ENCODE measurements at regions not wholly inside any gene's neighbourhood (a gene's known extent, or its start where the extent isn't known, plus 50 kb on each side); places are given as distances from the start of the nearest gene placed in this dataset.
"Not testable (repeated sequence)": the region's sequence is repeated elsewhere in the genome, so short reads cannot be mapped to it uniquely, and the experiment has no call there.

GRCh38 chr5:125999271-126000030 lies 423.8 kb upstream of the GRAMD2B start:
- not testable (repeated sequence) for H3K9me3 Mint-ChIP-seq; DNase-seq; H3K4me1 Mint-ChIP-seq (ENCODE audit: low read depth); H3K36me3 Mint-ChIP-seq (ENCODE audit: insufficient read depth in 2 of 2); H3K27me3 Mint-ChIP-seq (ENCODE audit: low read depth); H3K4me3 Mint-ChIP-seq; H3K27ac Mint-ChIP-seq; ATAC-seq (replicated peaks in 1 of 2)

- Mint-ChIP-seq H3K4me1 (ENCODE audit: low read depth) (no peaks in the 10 kb centered on the region), H3K9me3 (peaks cover 0 to 5% of the 10 kb centered on the region in 2 donors), H3K27ac (no peak overlapping the region), H3K27me3 (ENCODE audit: low read depth) (no peaks in the 10 kb centered on the region), H3K36me3 (ENCODE audit: insufficient read depth in 2 of 2) (no peaks in the 10 kb centered on the region), H3K4me3 (no peak overlapping the region)
- DNase-seq (no peak), ATAC-seq (replicated peaks in 1 of 2) (no peak)
These were observed 422.7 kb upstream of the GRAMD2B start for GRCh38 chr5:126000507-126000906.

GRCh38 chr5:126002222-126002897 lies 420.8 kb upstream of the GRAMD2B start:
- no peak for ATAC-seq (replicated peaks in 1 of 2)
- H3K27me3 Mint-ChIP-seq (ENCODE audit: low read depth) = no peaks in the 10 kb centered on the region
- peaks cover 0 to 5% of the 10 kb centered on the region in 2 donors for H3K9me3 Mint-ChIP-seq
- H3K4me3 Mint-ChIP-seq = no peak overlapping the region
- H3K36me3 Mint-ChIP-seq (ENCODE audit: insufficient read depth in 2 of 2) = no peaks in the 10 kb centered on the region
- no peak overlapping the region for H3K27ac Mint-ChIP-seq
- no peak for DNase-seq
- no peaks in the 10 kb centered on the region for H3K4me1 Mint-ChIP-seq (ENCODE audit: low read depth)

GRCh38 chr5:126003309-126003708 lies 419.9 kb upstream of the GRAMD2B start:
- H3K9me3 Mint-ChIP-seq = peaks cover 2 to 3% of the 10 kb centered on the region in 2 donors
- no peaks in the 10 kb centered on the region for H3K27me3 Mint-ChIP-seq (ENCODE audit: low read depth)
- H3K27ac Mint-ChIP-seq = no peak overlapping the region
- ATAC-seq (replicated peaks in 1 of 2) = no peak
- DNase-seq = no peak
- H3K4me1 Mint-ChIP-seq (ENCODE audit: low read depth) = no peaks in the 10 kb centered on the region
- no peak overlapping the region for H3K4me3 Mint-ChIP-seq
- no peaks in the 10 kb centered on the region for H3K36me3 Mint-ChIP-seq (ENCODE audit: insufficient read depth in 2 of 2)

GRCh38 chr5:126004636-126005035 lies 418.6 kb upstream of the GRAMD2B start:
- no peak for DNase-seq
- ATAC-seq (replicated peaks in 1 of 2) = no peak
- H3K27me3 Mint-ChIP-seq (ENCODE audit: low read depth) = no peaks in the 10 kb centered on the region
- peaks cover 2 to 4% of the 10 kb centered on the region in 2 donors for H3K9me3 Mint-ChIP-seq
- no peaks in the 10 kb centered on the region for H3K4me1 Mint-ChIP-seq (ENCODE audit: low read depth)
- H3K36me3 Mint-ChIP-seq (ENCODE audit: insufficient read depth in 2 of 2) = no peaks in the 10 kb centered on the region
- H3K27ac Mint-ChIP-seq = no peak overlapping the region
- no peak overlapping the region for H3K4me3 Mint-ChIP-seq

- Mint-ChIP-seq H3K27ac (no peak overlapping the region), H3K27me3 (ENCODE audit: low read depth) (no peaks in the 10 kb centered on the region), H3K4me1 (ENCODE audit: low read depth) (no peaks in the 10 kb centered on the region), H3K9me3 (peaks cover 2 to 7% of the 10 kb centered on the region in 2 donors), H3K4me3 (no peak overlapping the region), H3K36me3 (ENCODE audit: insufficient read depth in 2 of 2) (no peaks in the 10 kb centered on the region)
- DNase-seq (no peak), ATAC-seq (replicated peaks in 1 of 2) (no peak)
These were observed 415.4 kb upstream of the GRAMD2B start for GRCh38 chr5:126007841-126008240.

- no peak for ATAC-seq (replicated peaks in 1 of 2)
- Mint-ChIP-seq H3K4me1 (ENCODE audit: low read depth) (no peaks in the 10 kb centered on the region), H3K27ac (no peak overlapping the region), H3K27me3 (ENCODE audit: low read depth) (no peaks in the 10 kb centered on the region), H3K9me3 (peaks cover 6 to 11% of the 10 kb centered on the region in 2 donors), H3K36me3 (ENCODE audit: insufficient read depth in 2 of 2) (no peaks in the 10 kb centered on the region), H3K4me3 (no peak overlapping the region)
- DNase-seq = no peak
These were observed 413.6 kb upstream of the GRAMD2B start for GRCh38 chr5:126009566-126009965.

- not testable (repeated sequence) for H3K27me3 Mint-ChIP-seq (ENCODE audit: low read depth); H3K27ac Mint-ChIP-seq; ATAC-seq (replicated peaks in 1 of 2); H3K4me3 Mint-ChIP-seq; H3K4me1 Mint-ChIP-seq (ENCODE audit: low read depth); DNase-seq; H3K36me3 Mint-ChIP-seq (ENCODE audit: insufficient read depth in 2 of 2)
- peaks cover 6 to 11% of the 10 kb centered on the region in 2 donors for H3K9me3 Mint-ChIP-seq
These were observed 411.7 kb upstream of the GRAMD2B start for GRCh38 chr5:126011526-126011925.

- DNase-seq (no peak), ATAC-seq (replicated peaks in 1 of 2) (no peak)
- Mint-ChIP-seq H3K27ac (no peak overlapping the region), H3K27me3 (ENCODE audit: low read depth) (no peaks in the 10 kb centered on the region), H3K9me3 (peaks cover 5 to 7% of the 10 kb centered on the region in 2 donors), H3K36me3 (ENCODE audit: insufficient read depth in 2 of 2) (no peaks in the 10 kb centered on the region), H3K4me3 (no peak overlapping the region), H3K4me1 (ENCODE audit: low read depth) (no peaks in the 10 kb centered on the region)
These were observed 408.5 kb upstream of the GRAMD2B start for GRCh38 chr5:126014676-126015075.

GRCh38 chr5:126015235-126016181 lies 407.7 kb upstream of the GRAMD2B start:
- no peaks in the 10 kb centered on the region for H3K36me3 Mint-ChIP-seq (ENCODE audit: insufficient read depth in 2 of 2)
- H3K27me3 Mint-ChIP-seq (ENCODE audit: low read depth) = no peaks in the 10 kb centered on the region
- no peak overlapping the region for H3K27ac Mint-ChIP-seq
- H3K4me1 Mint-ChIP-seq (ENCODE audit: low read depth) = no peaks in the 10 kb centered on the region
- ATAC-seq (replicated peaks in 1 of 2) (no peak), DNase-seq (no peak)
- H3K4me3 Mint-ChIP-seq = no peak overlapping the region
- H3K9me3 Mint-ChIP-seq = peaks cover 4 to 6% of the 10 kb centered on the region in 2 donors

GRCh38 chr5:126016256-126016655 lies 407.0 kb upstream of the GRAMD2B start:
- Mint-ChIP-seq H3K4me1 (ENCODE audit: low read depth) (no peaks in the 10 kb centered on the region), H3K4me3 (no peak overlapping the region), H3K27me3 (ENCODE audit: low read depth) (no peaks in the 10 kb centered on the region), H3K36me3 (ENCODE audit: insufficient read depth in 2 of 2) (no peaks in the 10 kb centered on the region), H3K9me3 (peaks cover 6% of the 10 kb centered on the region in 2 donors), H3K27ac (no peak overlapping the region)
- ATAC-seq (replicated peaks in 1 of 2) (no peak), DNase-seq (no peak)

GRCh38 chr5:126017096-126017495 lies 406.1 kb upstream of the GRAMD2B start:
- Mint-ChIP-seq H3K4me3 (no peak overlapping the region), H3K4me1 (ENCODE audit: low read depth) (no peaks in the 10 kb centered on the region), H3K27ac (no peak overlapping the region)

GRCh38 chr5:126020770-126021169 lies 402.4 kb upstream of the GRAMD2B start:
- H3K27me3 Mint-ChIP-seq (ENCODE audit: low read depth) = no peaks in the 10 kb centered on the region
- H3K27ac Mint-ChIP-seq = no peak overlapping the region
- no peaks in the 10 kb centered on the region for H3K36me3 Mint-ChIP-seq (ENCODE audit: insufficient read depth in 2 of 2)
- no peak overlapping the region for H3K4me3 Mint-ChIP-seq
- DNase-seq = no peak
- peaks cover 2 to 6% of the 10 kb centered on the region in 2 donors for H3K9me3 Mint-ChIP-seq
- no peak for ATAC-seq (replicated peaks in 1 of 2)
- no peaks in the 10 kb centered on the region for H3K4me1 Mint-ChIP-seq (ENCODE audit: low read depth)

More at GRCh38 chr5:126017096-126017495, 406.1 kb upstream of the GRAMD2B start:
- Mint-ChIP-seq H3K36me3 (ENCODE audit: insufficient read depth in 2 of 2) (no peaks in the 10 kb centered on the region), H3K27me3 (ENCODE audit: low read depth) (no peaks in the 10 kb centered on the region), H3K9me3 (peaks cover 7% of the 10 kb centered on the region in 2 donors)
- DNase-seq (no peak), ATAC-seq (replicated peaks in 1 of 2) (no peak)
